HCT116 (cell line): ENCODE measurements at regions not wholly inside any gene's neighbourhood (a gene's known extent, or its start where the extent isn't known, plus 50 kb on each side); places are given as distances from the start of the nearest gene placed in this dataset.

Experiments
- ATAC-seq: fragments of 200-7000 bp; cut with Tn5 transposase; 2 replicates; pipeline ENCODE4 v1.9.1; 2020; ENCODE audit warnings: mild to moderate bottlenecking, moderate library complexity
- BruUV-seq: library from RNA; stranded (reverse); fragments of 400-500 nt; replicated peaks from 2 replicates; lab custom pipeline; 2021; lab: Mats Ljungman, UMichigan
- CTCF ChIA-PET: fragments of 300-600 bp; sonication (Branson Sonifier 250); formaldehyde crosslinking; loops from one replicate; lab custom pipeline; 2021; ENCODE audit warnings: antibody characterized with exemption; lab: Charles Lee
- POLR2A ChIA-PET: fragments of 300-600, 350-600 bp; sonication (Branson Sonifier 250); formaldehyde crosslinking; loops from one replicate; lab custom pipeline; 2021; ENCODE audit warnings: antibody characterized with exemption; lab: Charles Lee
- RAD21 ChIA-PET, 2 experiments: fragments of 300-600 bp; sonication (Branson Sonifier 250); formaldehyde crosslinking; loops; one replicate each; lab custom pipeline; 2023; ENCODE audit warnings: low total read pairs in 2 of 2; ENCODE audit not compliant: uncharacterized antibody in 2 of 2, unreplicated experiment in 2 of 2, low non-redundant PET in 1 of 2; lab: Charles Lee
- DNase-seq: peaks from one replicate; pipeline ENCODE4 v3.0.0-alpha.2; 2010; ENCODE audit warnings: low read depth, low spot score
- H2AFZ ChIP-seq: fragments of 200-600 bp; shearing (Covaris generic), sonication (generic); 2 replicates; pipeline ENCODE4 v1.6.1; 2017; ENCODE audit warnings: low read depth, mixed run types, mixed read lengths, antibody characterized with exemption, low read length; ENCODE audit not compliant: poor library complexity, severe bottlenecking
- H3K27ac ChIP-seq: 2 replicates; pipeline ENCODE4 v1.5.1; 2012; ENCODE audit warnings: low read depth, low read length
- H3K27me3 ChIP-seq: fragments of 200-600 bp; sonication (generic); 2 replicates; pipeline ENCODE4 v1.6.1; 2016; ENCODE audit warnings: mixed run types, low read length, mixed read lengths; ENCODE audit not compliant: insufficient read depth
- H3K36me3 ChIP-seq, 2 experiments: fragments of 200-500 bp in 1 of 2; fragments of 200-600 bp in 1 of 2; sonication (Bioruptor generic) in 1 of 2; sonication (generic) in 1 of 2; 2 replicates each; pipeline versions ENCODE4 v1.5.1 to v1.6.1; 2014 to 2016; ENCODE audit warnings: low read length in 2 of 2, inconsistent platforms in 1 of 2, mixed read lengths in 1 of 2, mixed run types in 1 of 2; ENCODE audit not compliant: insufficient read depth in 2 of 2, control insufficient read depth in 1 of 2
- H3K4me1 ChIP-seq, 2 experiments: fragments of 200-600 bp in 1 of 2; sonication (generic) in 1 of 2; 2 replicates each; pipeline versions ENCODE4 v1.5.1 to v1.6.1; 2012 to 2017; ENCODE audit warnings: low read length in 2 of 2, inconsistent platforms in 1 of 2, mild to moderate bottlenecking in 1 of 2, mixed read lengths in 1 of 2, mixed run types in 1 of 2, moderate library complexity in 1 of 2; ENCODE audit not compliant: insufficient read depth in 2 of 2, control insufficient read depth in 1 of 2
- H3K4me2 ChIP-seq: fragments of 200-600 bp; sonication (generic); 2 replicates; pipeline ENCODE4 v1.6.1; 2017; ENCODE audit warnings: mixed run types, low read length, mixed read lengths
- H3K4me3 ChIP-seq, 2 experiments: fragments of 200-600 bp in 1 of 2; sonication (generic) in 1 of 2; replicated peaks in 1 of 2; 2 replicates each; pipeline ENCODE4 v1.5.1; 2011 to 2016; ENCODE audit warnings: low read length in 2 of 2, control low read depth in 1 of 2, low read depth in 1 of 2, mild to moderate bottlenecking in 1 of 2, mixed read lengths in 1 of 2, mixed run types in 1 of 2
- H3K79me2 ChIP-seq: fragments of 200-600 bp; sonication (generic); 2 replicates; pipeline ENCODE4 v1.6.1; 2017; ENCODE audit warnings: mild to moderate bottlenecking, mixed run types, low read length, moderate library complexity, mixed read lengths; ENCODE audit not compliant: insufficient read depth
- H3K9ac ChIP-seq: fragments of 200-600 bp; sonication (generic); 2 replicates; pipeline ENCODE4 v1.6.1; 2016; ENCODE audit warnings: low read length, mixed read lengths
- H3K9me2 ChIP-seq: fragments of 200-600 bp; sonication (generic), shearing (Covaris generic); 2 replicates; pipeline ENCODE4 v1.6.1; 2017; ENCODE audit warnings: mixed run types, mild to moderate bottlenecking, moderate library complexity; ENCODE audit not compliant: insufficient read depth
- H3K9me3 ChIP-seq, 2 experiments: fragments of 200-500 bp in 1 of 2; fragments of 200-600 bp in 1 of 2; sonication (Bioruptor generic) in 1 of 2; sonication (generic) in 1 of 2; 2 replicates each; pipeline ENCODE4 v1.6.1; 2014 to 2017; ENCODE audit warnings: low read length in 2 of 2, mixed read lengths in 2 of 2, inconsistent platforms in 1 of 2, low read depth in 1 of 2, mild to moderate bottlenecking in 1 of 2, mixed run types in 1 of 2, moderate library complexity in 1 of 2; ENCODE audit not compliant: control insufficient read depth in 1 of 2, insufficient read depth in 1 of 2
- H4K20me1 ChIP-seq: fragments of 200-600 bp; sonication (generic), shearing (Covaris generic); 2 replicates; pipeline ENCODE4 v1.6.1; 2017; ENCODE audit warnings: mixed run types, mild to moderate bottlenecking, moderate library complexity; ENCODE audit not compliant: insufficient read depth
- EGR1 ChIP-seq: IDR thresholded peaks from 2 replicates; pipeline ENCODE4 v1.6.1; 2012; ENCODE audit warnings: low read depth
- EZH2 ChIP-seq: fragments of 200-600 bp; sonication (generic); IDR thresholded peaks from 2 replicates; pipeline ENCODE4 v1.6.1; 2017; ENCODE audit warnings: antibody characterized with exemption, mixed run types
- JUND ChIP-seq: IDR thresholded peaks from 2 replicates; pipeline ENCODE4 v1.6.1; 2012
- POLR2A ChIP-seq: IDR thresholded peaks from 2 replicates; pipeline ENCODE4 v1.7.0; 2011; ENCODE audit warnings: borderline replicate concordance; ENCODE audit not compliant: insufficient read depth, insufficient read length; ENCODE audit errors: extremely low read depth
- RAD21 ChIP-seq: IDR thresholded peaks from 2 replicates; pipeline ENCODE4 v1.6.1; 2012; ENCODE audit warnings: low read depth, mild to moderate bottlenecking
- SIN3A ChIP-seq: IDR thresholded peaks from 2 replicates; pipeline ENCODE4 v1.6.1; 2012; ENCODE audit warnings: low read depth
- SP1 ChIP-seq: IDR thresholded peaks from 2 replicates; pipeline ENCODE4 v1.6.1; 2012; ENCODE audit warnings: low read depth
- SRF ChIP-seq: IDR thresholded peaks from 2 replicates; pipeline ENCODE4 v1.6.1; 2012; ENCODE audit warnings: low read depth
- TCF7L2 ChIP-seq: IDR thresholded peaks from 2 replicates; pipeline ENCODE4 v1.7.0; 2011; ENCODE audit warnings: borderline replicate concordance, inconsistent platforms; ENCODE audit not compliant: insufficient read depth, insufficient read length; ENCODE audit errors: extremely low read depth
- YY1 ChIP-seq: IDR thresholded peaks from 2 replicates; pipeline ENCODE4 v1.6.1; 2011; ENCODE audit warnings: low read length, low read depth, moderate library complexity, mild to moderate bottlenecking; ENCODE audit not compliant: insufficient replicate concordance; ENCODE audit errors: extremely low read depth
- ZFX ChIP-seq: fragments of 450-650 bp; IDR thresholded peaks from 2 replicates; pipeline ENCODE4 v1.6.1; 2017
- ZNF274 ChIP-seq: fragments of 200-500 bp; sonication (Bioruptor generic); IDR thresholded peaks from 2 replicates; pipeline ENCODE4 v1.6.1; 2014; ENCODE audit warnings: mild to moderate bottlenecking, low read depth, low read length, inconsistent platforms
- intact Hi-C: fragments of 100-400 bp; cut with micrococcal nuclease; formaldehyde crosslinking; loops from 2 replicates; pipeline ENCODE4 v1.10.0; 2022
- TF ChIP-seq, protein P1 (sequence below): IDR thresholded peaks from 2 replicates; pipeline ENCODE4 v1.6.1; 2012
- TF ChIP-seq, protein P2 (sequence below): IDR thresholded peaks from 2 replicates; pipeline ENCODE4 v1.6.1; 2012; ENCODE audit warnings: low read depth

DNA sequence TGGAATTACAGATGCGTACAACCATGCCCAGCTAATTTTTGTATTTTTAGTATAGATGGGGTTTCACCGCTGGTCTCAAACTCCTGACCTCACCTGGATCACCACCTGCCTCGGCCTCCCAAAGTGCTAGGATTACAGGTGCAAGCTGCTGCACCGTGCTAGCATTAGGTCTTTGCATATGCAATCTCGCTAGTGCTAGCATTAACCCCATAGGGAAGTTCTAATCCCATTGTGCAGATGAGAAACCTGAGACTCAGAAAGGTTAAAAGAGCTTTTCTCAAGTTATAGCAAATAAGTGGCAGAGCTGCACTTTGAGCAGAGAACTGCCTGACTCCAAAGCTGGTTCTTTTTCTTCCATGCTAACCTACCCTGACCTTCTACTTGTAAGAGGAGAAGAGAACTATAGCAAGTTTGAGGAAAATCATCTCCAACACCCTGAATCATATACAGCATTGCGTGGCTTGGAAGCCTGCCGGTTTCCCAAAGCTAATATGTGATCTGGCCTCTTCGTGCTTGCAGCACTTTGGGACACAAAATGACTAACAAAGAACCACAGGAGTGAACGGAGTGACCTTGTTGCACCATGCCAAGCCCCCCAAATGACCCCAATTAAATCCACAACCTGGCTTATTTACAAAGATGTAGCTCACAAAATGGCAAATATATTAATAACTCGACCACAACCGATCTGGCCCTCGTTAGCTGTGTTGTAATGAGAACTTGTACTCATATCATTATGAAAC is 185.1 kb downstream of the TM2D1 start:
- intact Hi-C loops: no loop called here
- Histone ChIP-seq H3K9ac (no peak overlapping the region), H3K79me2 (no peaks in the 10 kb centered on the region), H3K9me2 (no peaks in the 10 kb centered on the region), H3K4me1 (no peaks in the 10 kb centered on the region), H3K36me3 (no peaks in the 10 kb centered on the region), H2AFZ (no peak overlapping the region), H3K4me2 (no peak overlapping the region), H4K20me1 (no peaks in the 10 kb centered on the region), H3K27me3 (no peaks in the 10 kb centered on the region), H3K4me3 (no peak overlapping the region), H3K27ac (no peak overlapping the region), H3K9me3 (no peaks in the 10 kb centered on the region)
- DNase-seq (no peak), ATAC-seq (no peak)
- BruUV-seq: no TSS peak
- ChIA-PET POLR2A (no interaction called here), RAD21 (no interaction called here), CTCF (no interaction called here)
- TF ChIP-seq SP1 (no peak), RAD21 (no peak), SIN3A (no peak), TCF7L2 (no peak), YY1 (no peak), ZFX (no peak)
- TF ChIP-seq, protein P1, sequence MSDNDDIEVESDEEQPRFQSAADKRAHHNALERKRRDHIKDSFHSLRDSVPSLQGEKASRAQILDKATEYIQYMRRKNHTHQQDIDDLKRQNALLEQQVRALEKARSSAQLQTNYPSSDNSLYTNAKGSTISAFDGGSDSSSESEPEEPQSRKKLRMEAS: no peak

DNA sequence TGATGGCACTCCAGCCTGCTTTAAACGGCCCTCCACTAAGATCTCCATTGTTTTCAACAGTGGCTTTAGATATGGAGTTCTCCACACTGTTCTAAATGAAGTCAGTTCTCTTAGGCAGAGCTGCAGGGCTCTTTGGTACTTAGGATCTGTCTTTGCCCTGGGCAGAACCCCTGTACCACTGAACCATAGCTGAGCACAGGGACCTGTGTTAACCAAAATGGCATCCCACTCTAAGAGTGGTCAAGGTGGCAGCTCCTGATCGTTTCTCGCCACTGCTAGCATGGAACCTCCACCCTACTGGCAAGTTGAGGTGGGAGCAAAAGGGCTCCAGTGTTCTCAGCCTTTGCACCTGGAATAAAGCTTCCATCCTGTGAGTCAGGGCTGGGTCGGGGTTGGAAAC is 186.7 kb downstream of the TM2D1 start:
- H2AFZ ChIP-seq: no peak overlapping the region
- BruUV-seq: no TSS peak
- no peak overlapping the region for H3K4me2 ChIP-seq
- no peak overlapping the region for H3K27ac ChIP-seq
- POLR2A ChIA-PET: no interaction called here
- H3K9me2 ChIP-seq: no peaks in the 10 kb centered on the region
- intact Hi-C loops: no loop called here
- H3K4me1 ChIP-seq: no peaks in the 10 kb centered on the region
- no peak overlapping the region for H3K9ac ChIP-seq
- no peak overlapping the region for H3K4me3 ChIP-seq
- no peaks in the 10 kb centered on the region for H3K79me2 ChIP-seq
- CTCF ChIA-PET: no interaction called here
- no peaks in the 10 kb centered on the region for H3K36me3 ChIP-seq
- no peak for ATAC-seq
- no peaks in the 10 kb centered on the region for H4K20me1 ChIP-seq
- no peaks in the 10 kb centered on the region for H3K9me3 ChIP-seq
- RAD21 ChIA-PET: no interaction called here
- no peaks in the 10 kb centered on the region for H3K27me3 ChIP-seq
- no peak for DNase-seq
- TF ChIP-seq SRF (no peak), SP1 (no peak), EGR1 (no peak), POLR2A (no peak), ZNF274 (no peak), TCF7L2 (no peak), EZH2 (no peak), SIN3A (no peak), RAD21 (no peak), JUND (no peak)
- TF ChIP-seq, protein P1: no peak
- TF ChIP-seq, protein P2, sequence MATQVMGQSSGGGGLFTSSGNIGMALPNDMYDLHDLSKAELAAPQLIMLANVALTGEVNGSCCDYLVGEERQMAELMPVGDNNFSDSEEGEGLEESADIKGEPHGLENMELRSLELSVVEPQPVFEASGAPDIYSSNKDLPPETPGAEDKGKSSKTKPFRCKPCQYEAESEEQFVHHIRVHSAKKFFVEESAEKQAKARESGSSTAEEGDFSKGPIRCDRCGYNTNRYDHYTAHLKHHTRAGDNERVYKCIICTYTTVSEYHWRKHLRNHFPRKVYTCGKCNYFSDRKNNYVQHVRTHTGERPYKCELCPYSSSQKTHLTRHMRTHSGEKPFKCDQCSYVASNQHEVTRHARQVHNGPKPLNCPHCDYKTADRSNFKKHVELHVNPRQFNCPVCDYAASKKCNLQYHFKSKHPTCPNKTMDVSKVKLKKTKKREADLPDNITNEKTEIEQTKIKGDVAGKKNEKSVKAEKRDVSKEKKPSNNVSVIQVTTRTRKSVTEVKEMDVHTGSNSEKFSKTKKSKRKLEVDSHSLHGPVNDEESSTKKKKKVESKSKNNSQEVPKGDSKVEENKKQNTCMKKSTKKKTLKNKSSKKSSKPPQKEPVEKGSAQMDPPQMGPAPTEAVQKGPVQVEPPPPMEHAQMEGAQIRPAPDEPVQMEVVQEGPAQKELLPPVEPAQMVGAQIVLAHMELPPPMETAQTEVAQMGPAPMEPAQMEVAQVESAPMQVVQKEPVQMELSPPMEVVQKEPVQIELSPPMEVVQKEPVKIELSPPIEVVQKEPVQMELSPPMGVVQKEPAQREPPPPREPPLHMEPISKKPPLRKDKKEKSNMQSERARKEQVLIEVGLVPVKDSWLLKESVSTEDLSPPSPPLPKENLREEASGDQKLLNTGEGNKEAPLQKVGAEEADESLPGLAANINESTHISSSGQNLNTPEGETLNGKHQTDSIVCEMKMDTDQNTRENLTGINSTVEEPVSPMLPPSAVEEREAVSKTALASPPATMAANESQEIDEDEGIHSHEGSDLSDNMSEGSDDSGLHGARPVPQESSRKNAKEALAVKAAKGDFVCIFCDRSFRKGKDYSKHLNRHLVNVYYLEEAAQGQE: no peak
